PC-3 (cell line): ENCODE measurements at regions not wholly inside any gene's neighbourhood (a gene's known extent, or its start where the extent isn't known, plus 50 kb on each side); places are given as distances from the start of the nearest gene placed in this dataset.

Source experiments
- ATAC-seq: fragments of 200-7000 bp; cut with Tn5 transposase; 2 replicates; pipeline ENCODE4 v1.9.1; 2020; ENCODE audit warnings: mild to moderate bottlenecking, moderate library complexity
- BruUV-seq: library from RNA; stranded (reverse); fragments of 400-500 nt; replicated peaks from 2 replicates; lab custom pipeline; 2021; lab: Mats Ljungman, UMichigan
- CTCF ChIA-PET: fragments of 300-600 bp; sonication (Branson Sonifier 250); formaldehyde crosslinking; loops from one replicate; lab custom pipeline; 2022; ENCODE audit warnings: antibody characterized with exemption; lab: Charles Lee
- POLR2A ChIA-PET: fragments of 300-600 bp; sonication (Branson Sonifier 250); formaldehyde crosslinking; loops from one replicate; lab custom pipeline; 2022; ENCODE audit warnings: antibody characterized with exemption; ENCODE audit not compliant: unreplicated experiment; lab: Charles Lee
- DNase-seq: peaks from one replicate; pipeline ENCODE4 v3.0.0-alpha.2; 2015
- H2AFZ ChIP-seq: fragments of 300-600 bp; sonication (generic); 2 replicates; pipeline ENCODE4 v1.6.0; 2016; ENCODE audit warnings: antibody characterized with exemption, low read length
- H3F3A ChIP-seq: fragments of 300-600 bp; sonication (generic); one replicate; pipeline ENCODE4 v1.6.0; 2017; ENCODE audit warnings: antibody characterized with exemption, low read length, control low read depth, mild to moderate bottlenecking; ENCODE audit not compliant: unreplicated experiment
- H3K27ac ChIP-seq: fragments of 300-600 bp; sonication (generic); 2 replicates; pipeline ENCODE4 v1.5.1; 2016; ENCODE audit warnings: mild to moderate bottlenecking, low read length
- H3K27me3 ChIP-seq: fragments of 300-600 bp; sonication (generic); 2 replicates; pipeline ENCODE4 v1.6.1; 2016; ENCODE audit warnings: low read length, mixed read lengths
- H3K36me3 ChIP-seq: fragments of 300-600 bp; sonication (generic); 2 replicates; pipeline ENCODE4 v1.6.1; 2016; ENCODE audit warnings: low read depth, mixed run types, low read length, mixed read lengths
- H3K4me1 ChIP-seq: fragments of 300-600 bp; sonication (generic); 2 replicates; pipeline ENCODE4 v1.5.1; 2016; ENCODE audit warnings: low read length; ENCODE audit not compliant: insufficient read depth
- H3K4me2 ChIP-seq: fragments of 300-600 bp; sonication (generic); 2 replicates; pipeline ENCODE4 v1.6.0; 2016; ENCODE audit warnings: low read length
- H3K4me3 ChIP-seq: fragments of 300-600 bp; sonication (generic); 2 replicates; pipeline ENCODE4 v1.5.1; 2016; ENCODE audit warnings: mild to moderate bottlenecking, low read length, mixed read lengths
- H3K79me2 ChIP-seq: fragments of 300-600 bp; sonication (generic); 2 replicates; pipeline ENCODE4 v1.6.1; 2017; ENCODE audit warnings: low read length, mixed read lengths
- H3K9ac ChIP-seq: fragments of 300-600 bp; sonication (generic); 2 replicates; pipeline ENCODE4 v1.6.0; 2016; ENCODE audit warnings: mild to moderate bottlenecking, low read length
- H3K9me2 ChIP-seq: fragments of 300-600 bp; sonication (generic); replicated peaks from 2 replicates; pipeline ENCODE4 v1.6.1; 2016; ENCODE audit warnings: mixed run types, low read length, mixed read lengths
- H3K9me3 ChIP-seq: fragments of 300-600 bp; sonication (generic); 2 replicates; pipeline ENCODE4 v1.6.1; 2016; ENCODE audit warnings: low read length, mixed read lengths
- H4K20me1 ChIP-seq: fragments of 300-600 bp; sonication (generic); 2 replicates; pipeline ENCODE4 v1.6.1; 2016; ENCODE audit warnings: low read length, mixed read lengths
- CTCF ChIP-seq: fragments of 300-600 bp; sonication (generic); conservative IDR thresholded peaks from 2 replicates; pipeline ENCODE4 v1.5.1; 2017; ENCODE audit warnings: antibody characterized with exemption, low read depth, mild to moderate bottlenecking, low read length
- EZH2 ChIP-seq: fragments of 300-600 bp; sonication (generic); IDR thresholded peaks from one replicate; pipeline ENCODE4 v1.6.1; 2017; ENCODE audit warnings: antibody characterized with exemption, mild to moderate bottlenecking, low read length; ENCODE audit not compliant: unreplicated experiment
- EZH2phosphoT487 ChIP-seq: fragments of 300-600 bp; sonication (generic); IDR thresholded peaks from 2 replicates; pipeline ENCODE4 v1.6.1; 2018; ENCODE audit warnings: mild to moderate bottlenecking, antibody characterized with exemption, low read length, borderline replicate concordance
- intact Hi-C: fragments of 100-400 bp; cut with micrococcal nuclease; formaldehyde crosslinking; loops from 2 replicates; pipeline ENCODE4 v1.9.0; 2023

- H3K9ac ChIP-seq: no peak overlapping the region
- H2AFZ ChIP-seq: no peak overlapping the region
- H3K27ac ChIP-seq: no peak overlapping the region
- no TSS peak for BruUV-seq
- peaks cover 31% of the 10 kb centered on the region for H3K27me3 ChIP-seq
- CTCF ChIA-PET: no interaction called here
- no peaks in the 10 kb centered on the region for H3K79me2 ChIP-seq
- no peak for DNase-seq
- H3K9me3 ChIP-seq: no peaks in the 10 kb centered on the region
- no peaks in the 10 kb centered on the region for H4K20me1 ChIP-seq
- no peaks in the 10 kb centered on the region for H3K36me3 ChIP-seq
- no peak overlapping the region for H3K4me3 ChIP-seq
- POLR2A ChIA-PET: no interaction called here
- ATAC-seq: no peak
- TF ChIP-seq EZH2 (no peak), CTCF (no peak), EZH2phosphoT487 (no peak)
- intact Hi-C loops: no loop called here
- no peaks in the 10 kb centered on the region for H3F3A ChIP-seq
- no peak overlapping the region for H3K4me2 ChIP-seq
- no peaks in the 10 kb centered on the region for H3K4me1 ChIP-seq
- no peaks in the 10 kb centered on the region for H3K9me2 ChIP-seq
Measured at GRCh38 chr5:61732369-61732768, 400.3 kb downstream of the ZSWIM6 start.

GRCh38 chr5:61732796-61733195 lies 400.7 kb downstream of the ZSWIM6 start:
- TF ChIP-seq EZH2phosphoT487 (no peak), CTCF (no peak), EZH2 (no peak)
- POLR2A ChIA-PET: no interaction called here
- Histone ChIP-seq H3K79me2 (no peaks in the 10 kb centered on the region), H3K9me3 (no peaks in the 10 kb centered on the region), H3K9me2 (no peaks in the 10 kb centered on the region), H3K4me1 (no peaks in the 10 kb centered on the region), H3K4me3 (no peak overlapping the region), H3K4me2 (no peak overlapping the region), H3F3A (no peaks in the 10 kb centered on the region), H4K20me1 (no peaks in the 10 kb centered on the region), H3K27ac (no peak overlapping the region), H3K36me3 (no peaks in the 10 kb centered on the region), H2AFZ (no peak overlapping the region), H3K27me3 (peaks cover 27% of the 10 kb centered on the region), H3K9ac (no peak overlapping the region)
- CTCF ChIA-PET: no interaction called here
- intact Hi-C loops: no loop called here
- no TSS peak for BruUV-seq
- DNase-seq (no peak), ATAC-seq (no peak)

GRCh38 chr5:61734001-61734400 lies 401.9 kb downstream of the ZSWIM6 start:
- ATAC-seq (no peak), DNase-seq (no peak)
- H3K27me3 ChIP-seq: peaks cover 16% of the 10 kb centered on the region
- no peak overlapping the region for H2AFZ ChIP-seq
- BruUV-seq: no TSS peak
- no peak for TF ChIP-seq EZH2phosphoT487
- TF ChIP-seq EZH2: no peak
- no peak for TF ChIP-seq CTCF
- no peak overlapping the region for H3K27ac ChIP-seq
- no peak overlapping the region for H3K9ac ChIP-seq
- H3K4me1 ChIP-seq: no peaks in the 10 kb centered on the region
- CTCF ChIA-PET: no interaction called here
- intact Hi-C loops: no loop called here
- no peaks in the 10 kb centered on the region for H3K36me3 ChIP-seq
- no peaks in the 10 kb centered on the region for H3K9me3 ChIP-seq
- H3K79me2 ChIP-seq: no peaks in the 10 kb centered on the region
- H3F3A ChIP-seq: no peaks in the 10 kb centered on the region
- no peaks in the 10 kb centered on the region for H4K20me1 ChIP-seq
- H3K4me3 ChIP-seq: no peak overlapping the region
- no peak overlapping the region for H3K4me2 ChIP-seq
- POLR2A ChIA-PET: no interaction called here
- H3K9me2 ChIP-seq: no peaks in the 10 kb centered on the region
